ENCODE measurements at regions not wholly inside any gene's neighbourhood (a gene's known extent, or its start where the extent isn't known, plus 50 kb on each side); places are given as distances from the start of the nearest gene placed in this dataset.

GRCh38 chr18:37864122-37864521 is 298.5 kb upstream of the CELF4 start:
- no peak for FAIRE-seq
- Histone ChIP-seq H3K4me3 (ENCODE audit: low read length in 3 of 3) (no peak overlapping the region), H3K9ac (ENCODE audit: low read length in 3 of 3) (no peak overlapping the region), H3K36me3 (ENCODE audit: control insufficient read depth in 2 of 3, insufficient read depth in 3 of 3, low read length in 3 of 3) (no peaks in the 10 kb centered on the region), H3K27ac (ENCODE audit: low read depth in 2 of 2, low read length in 2 of 2) (no peak overlapping the region), H3K9me3 (ENCODE audit: control insufficient read depth in 2 of 3, insufficient read depth in 1 of 3, low read length in 3 of 3) (no peaks in the 10 kb centered on the region), H3K4me1 (ENCODE audit: control insufficient read depth in 2 of 3, insufficient read depth in 2 of 3, low read depth in 1 of 3, low read length in 3 of 3) (no peaks in the 10 kb centered on the region), H3K27me3 (ENCODE audit: control insufficient read depth, insufficient read depth, low read length) (no peaks in the 10 kb centered on the region)
- no peak for DNase-seq
- intact Hi-C loops (cut with DNase I): no loop called here
- no peak for TF ChIP-seq CTCF (IDR thresholded peaks at IDR 0.05; ENCODE audit: borderline replicate concordance, extremely low read depth, insufficient read depth)

DNA sequence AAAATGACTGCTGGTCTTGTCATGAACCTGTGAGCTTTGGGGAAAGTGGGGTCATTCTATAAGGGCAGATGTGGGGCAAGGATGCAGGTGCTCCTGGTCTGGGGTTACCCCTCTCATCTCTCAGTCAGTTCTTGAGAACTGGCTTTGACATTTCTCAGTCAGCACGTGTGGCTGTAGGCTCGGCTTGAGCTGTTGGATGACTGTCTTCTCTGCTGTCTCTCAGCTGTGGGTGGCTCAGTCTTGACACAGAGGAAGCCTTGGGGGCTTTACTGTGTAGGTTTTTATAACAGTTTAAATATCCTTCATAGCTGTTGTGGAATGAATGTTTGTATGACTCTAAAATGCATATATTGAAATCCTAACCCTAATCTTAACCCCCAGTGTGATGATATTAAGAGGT is 296.4 kb upstream of the CELF4 start:
- H3K27me3 ChIP-seq (ENCODE audit: control insufficient read depth, insufficient read depth, low read length): no peaks in the 10 kb centered on the region
- H3K9ac ChIP-seq (ENCODE audit: low read length in 3 of 3): no peak overlapping the region
- intact Hi-C loops (cut with DNase I): no loop called here
- TF ChIP-seq CTCF (IDR thresholded peaks at IDR 0.05; ENCODE audit: borderline replicate concordance, extremely low read depth, insufficient read depth): no peak
- H3K27ac ChIP-seq (ENCODE audit: low read depth in 2 of 2, low read length in 2 of 2): no peak overlapping the region
- H3K36me3 ChIP-seq (ENCODE audit: control insufficient read depth in 2 of 3, insufficient read depth in 3 of 3, low read length in 3 of 3): no peaks in the 10 kb centered on the region
- DNase-seq: no peak
- H3K4me3 ChIP-seq (ENCODE audit: low read length in 3 of 3): no peak overlapping the region
- no peaks in the 10 kb centered on the region for H3K9me3 ChIP-seq (ENCODE audit: control insufficient read depth in 2 of 3, insufficient read depth in 1 of 3, low read length in 3 of 3)
- H3K4me1 ChIP-seq (ENCODE audit: control insufficient read depth in 2 of 3, insufficient read depth in 2 of 3, low read depth in 1 of 3, low read length in 3 of 3): no peaks in the 10 kb centered on the region
- FAIRE-seq: no peak

GRCh38 chr18:37854396-37854795 is 288.8 kb upstream of the CELF4 start:
- no peak overlapping the region for H3K4me3 ChIP-seq (ENCODE audit: low read length in 3 of 3)
- H3K9me3 ChIP-seq (ENCODE audit: control insufficient read depth in 2 of 3, insufficient read depth in 1 of 3, low read length in 3 of 3): no peaks in the 10 kb centered on the region
- H3K27me3 ChIP-seq (ENCODE audit: control insufficient read depth, insufficient read depth, low read length): no peaks in the 10 kb centered on the region
- H3K27ac ChIP-seq (ENCODE audit: low read depth in 2 of 2, low read length in 2 of 2): no peak overlapping the region
- H3K9ac ChIP-seq (ENCODE audit: low read length in 3 of 3): no peak overlapping the region
- H3K4me1 ChIP-seq (ENCODE audit: control insufficient read depth in 2 of 3, insufficient read depth in 2 of 3, low read depth in 1 of 3, low read length in 3 of 3): no peaks in the 10 kb centered on the region
- intact Hi-C loops (cut with DNase I): no loop called here
- DNase-seq (no peak), FAIRE-seq (no peak)
- H3K36me3 ChIP-seq (ENCODE audit: control insufficient read depth in 2 of 3, insufficient read depth in 3 of 3, low read length in 3 of 3): no peaks in the 10 kb centered on the region
- TF ChIP-seq CTCF (IDR thresholded peaks at IDR 0.05; ENCODE audit: borderline replicate concordance, extremely low read depth, insufficient read depth): no peak

DNA sequence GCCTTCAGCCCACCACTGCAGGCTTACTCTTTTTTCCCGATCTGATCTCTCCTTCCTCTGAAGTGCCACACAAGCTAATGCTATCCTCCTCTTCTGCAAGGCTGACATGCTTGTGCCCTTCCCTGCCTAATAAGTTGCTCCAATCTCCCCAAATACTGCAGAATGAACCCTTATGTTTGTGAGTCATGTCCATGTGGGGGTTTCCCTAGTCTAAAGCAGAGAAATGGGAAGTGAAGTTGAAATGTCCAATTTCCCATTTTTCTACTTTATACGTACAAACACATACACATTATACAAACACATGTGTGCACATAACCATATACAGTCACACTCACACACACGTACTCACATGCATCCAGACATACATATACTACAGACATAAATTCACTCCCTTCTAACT is 288.1 kb upstream of the CELF4 start:
- H3K9ac ChIP-seq (ENCODE audit: low read length in 3 of 3): no peak overlapping the region
- H3K4me1 ChIP-seq (ENCODE audit: control insufficient read depth in 2 of 3, insufficient read depth in 2 of 3, low read depth in 1 of 3, low read length in 3 of 3): no peaks in the 10 kb centered on the region
- no peak overlapping the region for H3K4me3 ChIP-seq (ENCODE audit: low read length in 3 of 3)
- no peak for FAIRE-seq
- no peaks in the 10 kb centered on the region for H3K27me3 ChIP-seq (ENCODE audit: control insufficient read depth, insufficient read depth, low read length)
- no peaks in the 10 kb centered on the region for H3K36me3 ChIP-seq (ENCODE audit: control insufficient read depth in 2 of 3, insufficient read depth in 3 of 3, low read length in 3 of 3)
- intact Hi-C loops (cut with DNase I): no loop called here
- TF ChIP-seq CTCF (IDR thresholded peaks at IDR 0.05; ENCODE audit: borderline replicate concordance, extremely low read depth, insufficient read depth): no peak
- no peak for DNase-seq
- no peak overlapping the region for H3K27ac ChIP-seq (ENCODE audit: low read depth in 2 of 2, low read length in 2 of 2)
- no peaks in the 10 kb centered on the region for H3K9me3 ChIP-seq (ENCODE audit: control insufficient read depth in 2 of 3, insufficient read depth in 1 of 3, low read length in 3 of 3)
